PFSK-1 (cell line): ENCODE measurements at regions not wholly inside any gene's neighbourhood (a gene's known extent, or its start where the extent isn't known, plus 50 kb on each side); places are given as distances from the start of the nearest gene placed in this dataset.

ENCODE experiments used
- POLR2AphosphoS5 ChIP-seq: IDR thresholded peaks from 2 replicates; pipeline ENCODE4 v1.6.1; 2012; ENCODE audit warnings: low read depth, mild to moderate bottlenecking, control low read depth, low read length, moderate library complexity
- SIN3A ChIP-seq: IDR thresholded peaks from 2 replicates; pipeline ENCODE4 v1.6.1; 2012; ENCODE audit warnings: mild to moderate bottlenecking, low read length, moderate library complexity, borderline replicate concordance; ENCODE audit not compliant: insufficient read depth
- TAF1 ChIP-seq: IDR thresholded peaks from 2 replicates; pipeline ENCODE4 v1.6.1; 2012; ENCODE audit warnings: low read length, control low read depth, borderline replicate concordance; ENCODE audit not compliant: insufficient read depth
- TF ChIP-seq, protein P1 (sequence below), 2 experiments: IDR thresholded peaks; 2 replicates each; pipeline versions ENCODE4 v1.6.1 to v1.8.0; 2011 to 2012; ENCODE audit warnings: low read depth in 2 of 2, low read length in 2 of 2, control low read depth in 1 of 2, inconsistent platforms in 1 of 2, mild to moderate bottlenecking in 1 of 2, moderate library complexity in 1 of 2; ENCODE audit not compliant: insufficient read depth in 1 of 2

DNA sequence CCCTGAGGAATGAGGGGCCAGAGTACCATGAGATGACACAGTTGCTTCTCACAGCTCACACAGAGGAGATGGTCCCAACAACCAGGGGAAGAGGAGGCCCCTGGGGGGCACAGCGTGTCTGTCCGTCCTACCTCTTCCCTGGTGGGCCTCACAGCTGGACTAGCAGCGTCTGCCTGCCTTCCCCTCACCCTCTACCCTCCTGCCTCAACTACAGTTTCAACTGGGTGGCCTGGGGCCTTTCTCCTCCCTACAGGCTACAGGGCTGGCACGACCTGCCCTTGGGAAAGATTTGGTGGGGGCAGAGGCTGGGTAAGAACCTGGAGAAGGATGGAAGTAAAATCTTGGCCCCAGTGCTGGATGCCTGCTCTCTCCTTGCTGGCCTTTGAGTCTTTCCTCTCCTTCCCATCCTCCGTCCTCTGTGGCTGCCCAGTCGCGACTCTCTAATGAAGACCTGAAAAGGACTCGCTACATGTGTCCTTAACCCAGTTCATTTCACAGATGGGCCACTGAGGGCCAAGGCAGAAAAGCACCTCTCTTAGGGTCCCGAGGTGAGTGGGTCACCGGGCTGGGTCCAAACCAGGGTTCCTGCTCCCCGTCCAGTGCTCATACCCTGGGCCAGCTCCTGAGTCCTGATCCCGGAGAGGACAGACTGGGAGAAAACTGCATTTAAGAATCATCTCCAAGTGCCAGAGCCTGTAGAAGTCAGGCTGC, 232.5 kb downstream of the BCL11B start:
- no peak for TF ChIP-seq POLR2AphosphoS5
- TF ChIP-seq, protein P1, sequence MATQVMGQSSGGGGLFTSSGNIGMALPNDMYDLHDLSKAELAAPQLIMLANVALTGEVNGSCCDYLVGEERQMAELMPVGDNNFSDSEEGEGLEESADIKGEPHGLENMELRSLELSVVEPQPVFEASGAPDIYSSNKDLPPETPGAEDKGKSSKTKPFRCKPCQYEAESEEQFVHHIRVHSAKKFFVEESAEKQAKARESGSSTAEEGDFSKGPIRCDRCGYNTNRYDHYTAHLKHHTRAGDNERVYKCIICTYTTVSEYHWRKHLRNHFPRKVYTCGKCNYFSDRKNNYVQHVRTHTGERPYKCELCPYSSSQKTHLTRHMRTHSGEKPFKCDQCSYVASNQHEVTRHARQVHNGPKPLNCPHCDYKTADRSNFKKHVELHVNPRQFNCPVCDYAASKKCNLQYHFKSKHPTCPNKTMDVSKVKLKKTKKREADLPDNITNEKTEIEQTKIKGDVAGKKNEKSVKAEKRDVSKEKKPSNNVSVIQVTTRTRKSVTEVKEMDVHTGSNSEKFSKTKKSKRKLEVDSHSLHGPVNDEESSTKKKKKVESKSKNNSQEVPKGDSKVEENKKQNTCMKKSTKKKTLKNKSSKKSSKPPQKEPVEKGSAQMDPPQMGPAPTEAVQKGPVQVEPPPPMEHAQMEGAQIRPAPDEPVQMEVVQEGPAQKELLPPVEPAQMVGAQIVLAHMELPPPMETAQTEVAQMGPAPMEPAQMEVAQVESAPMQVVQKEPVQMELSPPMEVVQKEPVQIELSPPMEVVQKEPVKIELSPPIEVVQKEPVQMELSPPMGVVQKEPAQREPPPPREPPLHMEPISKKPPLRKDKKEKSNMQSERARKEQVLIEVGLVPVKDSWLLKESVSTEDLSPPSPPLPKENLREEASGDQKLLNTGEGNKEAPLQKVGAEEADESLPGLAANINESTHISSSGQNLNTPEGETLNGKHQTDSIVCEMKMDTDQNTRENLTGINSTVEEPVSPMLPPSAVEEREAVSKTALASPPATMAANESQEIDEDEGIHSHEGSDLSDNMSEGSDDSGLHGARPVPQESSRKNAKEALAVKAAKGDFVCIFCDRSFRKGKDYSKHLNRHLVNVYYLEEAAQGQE (IDR thresholded peaks at IDR 0.05; ENCODE audit: insufficient read depth in 1 of 2, low read depth in 2 of 2, low read length in 2 of 2) = no peak
- no peak for TF ChIP-seq SIN3A
- TF ChIP-seq TAF1 = no peak
